NCI-H2196 (cell line): ENCODE measurements at regions not wholly inside any gene's neighbourhood (a gene's known extent, or its start where the extent isn't known, plus 50 kb on each side); places are given as distances from the start of the nearest gene placed in this dataset.

Experiments used
- DNase-seq: peaks from one replicate; lab custom pipeline; 2025; ENCODE audit not compliant: unreplicated experiment; lab: John Stamatoyannopoulos, UW

- DNase-seq: no peak
Observed at GRCh38 chr18:67615876-67616275, 99.4 kb upstream of the DSEL start.

DNA sequence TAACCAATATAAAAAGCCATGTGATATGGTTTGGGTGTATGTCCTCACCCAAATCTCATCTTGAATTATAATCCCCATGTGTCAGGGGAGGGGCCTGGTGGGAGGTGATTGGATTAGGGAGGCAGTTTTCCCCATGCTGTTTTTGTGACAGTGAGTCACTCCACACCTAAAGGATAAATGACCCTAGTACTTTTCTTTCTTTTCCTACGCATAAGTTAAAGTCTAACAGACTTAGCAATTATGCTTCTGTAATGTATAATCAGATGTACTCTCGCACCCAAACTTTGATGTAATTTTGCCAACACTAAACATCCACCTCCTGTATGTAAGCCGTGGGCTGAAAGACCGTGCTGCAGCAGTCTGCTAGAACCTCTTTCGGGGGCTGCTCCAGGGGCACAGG is 97.2 kb upstream of the DSEL start:
- no peak for DNase-seq

- DNase-seq: no peak
Observed at GRCh38 chr18:67612281-67612680, 95.8 kb upstream of the DSEL start.

- DNase-seq: no peak
Observed at GRCh38 chr18:67608615-67609273, 92.2 kb upstream of the DSEL start.

- DNase-seq: no peak
Observed at GRCh38 chr18:67608191-67608590, 91.7 kb upstream of the DSEL start.

DNA sequence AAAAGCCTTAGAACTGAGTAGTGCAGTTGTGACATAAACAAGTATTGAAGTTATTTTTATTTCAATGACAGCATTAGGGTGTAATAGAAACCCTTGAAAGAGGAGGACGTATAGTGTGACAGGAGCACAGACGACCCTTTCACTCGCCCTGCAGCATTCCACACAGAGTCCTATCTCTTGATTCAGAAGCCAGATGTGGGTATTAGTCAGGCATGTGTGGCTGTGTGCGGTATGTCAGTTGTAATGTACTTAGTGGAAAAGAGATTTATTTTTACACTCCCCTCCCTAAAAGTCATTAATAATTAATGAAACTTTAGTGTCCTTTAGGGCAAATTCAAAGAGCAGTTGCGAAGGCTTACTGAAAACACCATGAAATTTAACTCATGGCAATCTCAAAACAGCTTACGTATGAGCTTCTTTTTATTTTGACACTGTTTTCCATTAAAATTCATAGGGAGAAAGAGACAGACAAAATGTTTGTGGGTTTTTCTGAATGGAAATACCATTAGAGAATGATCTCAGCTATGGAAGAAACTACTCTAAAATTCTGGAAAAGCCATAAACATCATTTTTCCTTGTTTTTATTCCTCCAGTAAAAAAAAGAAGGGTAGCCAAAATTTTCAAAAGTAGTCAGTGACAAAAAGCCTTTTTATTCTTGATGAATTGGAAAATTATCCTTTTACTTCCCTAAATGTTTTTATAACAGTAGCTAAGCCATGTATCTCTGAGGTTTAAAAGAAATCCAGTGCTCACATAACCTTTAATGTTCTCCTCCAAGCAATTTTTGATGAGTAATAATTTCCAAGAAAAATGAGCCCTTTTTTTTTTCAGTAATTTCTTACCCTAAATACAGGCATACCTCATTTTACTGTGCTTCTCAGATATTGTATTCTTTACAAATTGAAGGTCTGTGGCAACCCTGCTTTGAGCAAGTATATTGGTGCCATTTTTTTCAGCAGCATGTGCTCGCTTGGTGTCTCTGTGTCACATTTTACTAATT is 84.0 kb upstream of the DSEL start:
- no peak for DNase-seq

- no peak for DNase-seq
Observed at GRCh38 chr18:67599277-67599676, 82.8 kb upstream of the DSEL start.

DNA sequence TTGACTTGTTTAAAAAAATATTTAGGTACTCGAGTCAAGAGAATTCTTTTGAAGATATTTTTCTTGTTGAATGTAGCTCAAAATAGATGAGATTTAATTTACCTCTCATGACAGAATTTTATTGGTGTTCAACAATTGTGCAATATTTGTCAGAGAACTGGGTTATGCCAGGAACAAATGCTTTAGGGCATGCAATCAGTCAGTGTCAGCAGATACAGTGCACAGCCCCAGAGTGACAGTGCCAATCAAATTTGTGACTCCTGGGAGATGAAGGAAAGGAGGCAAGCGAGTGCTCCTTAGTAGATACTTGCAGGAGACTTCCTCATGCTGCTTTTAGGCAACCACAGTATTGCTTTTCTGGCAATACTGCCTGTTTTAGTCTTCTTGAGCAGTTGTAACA is 81.2 kb upstream of the DSEL start:
- no peak for DNase-seq

DNA sequence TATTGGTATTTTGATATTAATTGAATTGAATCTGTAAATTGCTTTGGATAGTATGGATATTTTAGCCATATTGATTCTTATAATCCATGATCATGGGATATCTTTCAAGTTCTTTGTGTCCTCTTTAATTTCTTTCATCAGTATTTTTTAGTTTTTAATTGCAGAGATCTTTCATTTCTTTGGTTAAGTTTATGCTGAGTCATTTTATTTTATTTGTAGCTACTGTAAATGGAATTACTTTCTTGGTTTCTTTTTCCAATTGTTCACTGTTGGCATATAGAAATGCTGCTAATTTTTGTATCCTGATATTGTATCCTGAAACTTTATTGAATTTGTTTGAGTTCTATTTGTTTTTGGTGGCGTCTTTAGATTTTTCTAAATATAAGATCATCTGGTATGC is 79.5 kb upstream of the DSEL start:
- no peak for DNase-seq

DNA sequence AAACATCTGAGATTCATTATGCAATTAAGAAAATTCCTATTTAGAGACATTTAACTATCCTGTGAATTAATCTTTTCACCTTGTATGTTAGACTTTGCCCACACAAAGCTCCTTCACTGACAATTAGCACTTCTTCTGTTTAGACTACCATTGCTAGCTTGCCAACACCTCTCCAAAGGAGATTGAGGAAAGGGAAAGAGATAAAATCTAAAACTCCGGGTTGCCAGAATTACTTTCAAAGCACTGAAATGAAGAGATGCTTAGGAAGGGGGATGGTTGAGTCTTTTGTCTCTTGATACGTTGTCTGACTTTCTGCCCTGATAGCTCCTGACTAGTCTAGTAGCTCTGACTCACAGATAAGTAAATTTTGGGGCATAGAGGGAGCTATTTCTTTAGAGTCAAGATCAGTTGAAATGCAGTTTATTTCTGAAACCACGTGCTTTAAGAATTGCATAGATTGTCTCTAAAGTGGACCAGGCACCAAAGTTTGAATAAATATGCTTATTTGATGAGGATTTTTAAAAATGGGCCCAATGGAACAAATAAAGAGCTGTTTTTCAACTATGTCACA is 74.1 kb upstream of the DSEL start:
- DNase-seq: no peak

GRCh38 chr18:67589325-67589724 is 72.8 kb upstream of the DSEL start:
- DNase-seq: no peak

- no peak for DNase-seq
Observed at GRCh38 chr18:67586101-67586500, 69.6 kb upstream of the DSEL start.

- no peak for DNase-seq
Observed at GRCh38 chr18:67583621-67584020, 67.1 kb upstream of the DSEL start.

GRCh38 chr18:67582488-67582887 is 66.0 kb upstream of the DSEL start:
- no peak for DNase-seq

- DNase-seq: no peak
Observed at GRCh38 chr18:67581178-67581577, 64.7 kb upstream of the DSEL start.

- DNase-seq: no peak
Observed at GRCh38 chr18:67577386-67577785, 60.9 kb upstream of the DSEL start.

GRCh38 chr18:67574749-67575148 is 58.2 kb upstream of the DSEL start:
- no peak for DNase-seq

DNA sequence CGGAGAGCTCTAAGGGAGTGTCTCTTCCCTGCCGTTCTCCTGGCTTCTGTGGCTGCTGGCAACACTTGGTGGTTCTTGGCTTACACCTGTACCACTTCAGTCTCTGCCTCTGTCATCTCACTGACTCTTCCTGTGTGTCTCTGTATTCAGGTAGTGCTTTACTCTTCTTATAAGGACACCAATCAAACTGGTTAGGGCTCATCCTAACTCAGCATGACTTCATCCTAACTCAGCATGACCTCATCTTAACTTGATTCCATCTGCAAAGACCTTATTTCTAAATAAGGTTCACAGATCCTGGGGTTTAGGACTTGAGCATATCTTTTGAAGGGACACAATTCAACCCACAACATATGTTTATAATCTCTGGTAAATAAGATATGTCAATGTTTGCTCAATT is 51.6 kb upstream of the DSEL start:
- no peak for DNase-seq
